ENCODE measurements at regions not wholly inside any gene's neighbourhood (a gene's known extent, or its start where the extent isn't known, plus 50 kb on each side); places are given as distances from the start of the nearest gene placed in this dataset.

DNA sequence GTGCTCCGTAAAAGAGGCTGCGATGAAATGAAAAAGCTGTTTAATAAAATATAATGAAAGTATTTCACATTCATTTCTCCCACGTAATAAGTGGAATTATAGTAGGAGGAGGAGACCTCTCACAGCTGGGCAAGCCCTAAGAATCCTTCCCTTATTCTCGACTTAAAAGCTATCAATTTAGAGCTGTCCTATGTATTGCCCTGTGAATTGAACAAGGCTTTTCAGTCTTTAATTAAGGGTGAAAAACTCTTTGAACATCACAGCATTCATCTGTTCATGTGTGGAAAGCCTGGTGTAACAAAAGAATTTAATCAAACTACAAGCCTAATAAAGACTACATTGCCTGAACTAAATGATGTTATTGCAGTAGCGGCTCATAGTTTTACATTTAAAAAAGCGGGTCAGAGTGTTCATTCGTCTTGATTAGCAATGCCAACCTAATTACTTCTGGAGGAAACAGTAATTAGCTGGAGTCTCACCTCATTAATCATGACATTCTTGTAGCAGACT, 142.0 kb downstream of the ETNK1 start:
- ChIA-PET POLR2A (no interaction called here), CTCF (no interaction called here)
- H3K9me3 Mint-ChIP-seq, result no peaks in the 10 kb centered on the region
- H3K27ac Mint-ChIP-seq, result no peak overlapping the region
- DNase-seq (ENCODE audit: low spot score) (no peak), ATAC-seq (no peak)
- H3K4me1 Mint-ChIP-seq, result peaks cover 11% of the 10 kb centered on the region
- no peak overlapping the region for H3K4me3 Mint-ChIP-seq
- TF ChIP-seq, protein P1, sequence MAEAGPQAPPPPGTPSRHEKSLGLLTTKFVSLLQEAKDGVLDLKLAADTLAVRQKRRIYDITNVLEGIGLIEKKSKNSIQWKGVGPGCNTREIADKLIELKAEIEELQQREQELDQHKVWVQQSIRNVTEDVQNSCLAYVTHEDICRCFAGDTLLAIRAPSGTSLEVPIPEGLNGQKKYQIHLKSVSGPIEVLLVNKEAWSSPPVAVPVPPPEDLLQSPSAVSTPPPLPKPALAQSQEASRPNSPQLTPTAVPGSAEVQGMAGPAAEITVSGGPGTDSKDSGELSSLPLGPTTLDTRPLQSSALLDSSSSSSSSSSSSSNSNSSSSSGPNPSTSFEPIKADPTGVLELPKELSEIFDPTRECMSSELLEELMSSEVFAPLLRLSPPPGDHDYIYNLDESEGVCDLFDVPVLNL (CRISPR knock-in tag; IDR thresholded peaks at IDR 0.05; ENCODE audit: borderline replicate concordance, low read depth), result no peak
- no peak for TF ChIP-seq ZBTB21 (CRISPR knock-in tag; IDR thresholded peaks at IDR 0.05; ENCODE audit: borderline replicate concordance)
- TF ChIP-seq, protein P2, sequence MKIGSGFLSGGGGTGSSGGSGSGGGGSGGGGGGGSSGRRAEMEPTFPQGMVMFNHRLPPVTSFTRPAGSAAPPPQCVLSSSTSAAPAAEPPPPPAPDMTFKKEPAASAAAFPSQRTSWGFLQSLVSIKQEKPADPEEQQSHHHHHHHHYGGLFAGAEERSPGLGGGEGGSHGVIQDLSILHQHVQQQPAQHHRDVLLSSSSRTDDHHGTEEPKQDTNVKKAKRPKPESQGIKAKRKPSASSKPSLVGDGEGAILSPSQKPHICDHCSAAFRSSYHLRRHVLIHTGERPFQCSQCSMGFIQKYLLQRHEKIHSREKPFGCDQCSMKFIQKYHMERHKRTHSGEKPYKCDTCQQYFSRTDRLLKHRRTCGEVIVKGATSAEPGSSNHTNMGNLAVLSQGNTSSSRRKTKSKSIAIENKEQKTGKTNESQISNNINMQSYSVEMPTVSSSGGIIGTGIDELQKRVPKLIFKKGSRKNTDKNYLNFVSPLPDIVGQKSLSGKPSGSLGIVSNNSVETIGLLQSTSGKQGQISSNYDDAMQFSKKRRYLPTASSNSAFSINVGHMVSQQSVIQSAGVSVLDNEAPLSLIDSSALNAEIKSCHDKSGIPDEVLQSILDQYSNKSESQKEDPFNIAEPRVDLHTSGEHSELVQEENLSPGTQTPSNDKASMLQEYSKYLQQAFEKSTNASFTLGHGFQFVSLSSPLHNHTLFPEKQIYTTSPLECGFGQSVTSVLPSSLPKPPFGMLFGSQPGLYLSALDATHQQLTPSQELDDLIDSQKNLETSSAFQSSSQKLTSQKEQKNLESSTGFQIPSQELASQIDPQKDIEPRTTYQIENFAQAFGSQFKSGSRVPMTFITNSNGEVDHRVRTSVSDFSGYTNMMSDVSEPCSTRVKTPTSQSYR (CRISPR knock-in tag; IDR thresholded peaks at IDR 0.05), result no peak
- TF ChIP-seq RORB (CRISPR knock-in tag; IDR thresholded peaks at IDR 0.05), result no peak
- TF ChIP-seq NR3C1 (CRISPR knock-in tag; conservative IDR thresholded peaks at IDR 0.05; ENCODE audit: low read depth), result no peak
- TF ChIP-seq, protein P3, sequence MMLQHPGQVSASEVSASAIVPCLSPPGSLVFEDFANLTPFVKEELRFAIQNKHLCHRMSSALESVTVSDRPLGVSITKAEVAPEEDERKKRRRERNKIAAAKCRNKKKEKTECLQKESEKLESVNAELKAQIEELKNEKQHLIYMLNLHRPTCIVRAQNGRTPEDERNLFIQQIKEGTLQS (CRISPR knock-in tag; conservative IDR thresholded peaks at IDR 0.05), result no peak
- no peak for TF ChIP-seq ZNF121 (CRISPR knock-in tag; IDR thresholded peaks at IDR 0.05)
- no peaks in the 10 kb centered on the region for H3K36me3 Mint-ChIP-seq
- H3K27me3 Mint-ChIP-seq (ENCODE audit: low read depth), result no peaks in the 10 kb centered on the region

DNA sequence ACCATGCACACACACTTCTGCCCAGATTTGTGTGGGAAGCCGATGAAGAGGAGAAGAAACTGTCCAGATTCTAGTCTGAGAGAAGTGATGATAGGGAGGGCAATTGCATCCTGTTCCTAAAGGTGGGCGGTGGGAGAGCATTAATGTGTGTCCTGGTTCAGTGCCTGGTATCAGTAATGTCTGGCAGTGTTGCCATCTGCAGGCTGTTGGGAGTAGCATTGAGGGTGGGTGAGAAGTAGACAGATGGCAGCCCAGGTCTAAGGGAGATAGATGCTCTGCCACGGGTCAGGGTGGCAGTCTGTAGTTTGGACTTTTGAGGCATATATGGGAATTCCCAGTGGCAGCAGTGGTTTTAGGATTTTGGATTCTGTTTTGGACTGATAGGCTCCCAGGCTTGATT, 156.4 kb downstream of the ETNK1 start:
- H3K4me1 Mint-ChIP-seq, result no peaks in the 10 kb centered on the region
- DNase-seq (ENCODE audit: low spot score) (no peak), ATAC-seq (no peak)
- peaks cover 28% of the 10 kb centered on the region for H3K9me3 Mint-ChIP-seq
- H3K27ac Mint-ChIP-seq, result no peak overlapping the region
- no peaks in the 10 kb centered on the region; the same call in 1 of the 2 replicates for H3K27me3 Mint-ChIP-seq (ENCODE audit: low read depth)
- peaks cover 10% of the 10 kb centered on the region for H3K36me3 Mint-ChIP-seq
- CTCF ChIA-PET, result no interaction called here
- H3K4me3 Mint-ChIP-seq, result no peak overlapping the region
- POLR2A ChIA-PET, result no interaction called here
- TF ChIP-seq OVOL2 (CRISPR knock-in tag; IDR thresholded peaks at IDR 0.05; ENCODE audit: borderline replicate concordance) (no peak), NFE2L1 (CRISPR knock-in tag; IDR thresholded peaks at IDR 0.05) (no peak), MXD4 (CRISPR knock-in tag; IDR thresholded peaks at IDR 0.05; ENCODE audit: borderline replicate concordance) (no peak), GRHL2 (CRISPR knock-in tag; IDR thresholded peaks at IDR 0.05; ENCODE audit: insufficient replicate concordance, severe bottlenecking) (no peak), ZNF232 (CRISPR knock-in tag; IDR thresholded peaks at IDR 0.05) (no peak), CBFB (CRISPR knock-in tag; IDR thresholded peaks at IDR 0.05; ENCODE audit: low read depth) (no peak)
- TF ChIP-seq, protein P4, sequence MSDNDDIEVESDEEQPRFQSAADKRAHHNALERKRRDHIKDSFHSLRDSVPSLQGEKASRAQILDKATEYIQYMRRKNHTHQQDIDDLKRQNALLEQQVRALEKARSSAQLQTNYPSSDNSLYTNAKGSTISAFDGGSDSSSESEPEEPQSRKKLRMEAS (CRISPR knock-in tag; IDR thresholded peaks at IDR 0.05), result no peak
- TF ChIP-seq, protein P5, sequence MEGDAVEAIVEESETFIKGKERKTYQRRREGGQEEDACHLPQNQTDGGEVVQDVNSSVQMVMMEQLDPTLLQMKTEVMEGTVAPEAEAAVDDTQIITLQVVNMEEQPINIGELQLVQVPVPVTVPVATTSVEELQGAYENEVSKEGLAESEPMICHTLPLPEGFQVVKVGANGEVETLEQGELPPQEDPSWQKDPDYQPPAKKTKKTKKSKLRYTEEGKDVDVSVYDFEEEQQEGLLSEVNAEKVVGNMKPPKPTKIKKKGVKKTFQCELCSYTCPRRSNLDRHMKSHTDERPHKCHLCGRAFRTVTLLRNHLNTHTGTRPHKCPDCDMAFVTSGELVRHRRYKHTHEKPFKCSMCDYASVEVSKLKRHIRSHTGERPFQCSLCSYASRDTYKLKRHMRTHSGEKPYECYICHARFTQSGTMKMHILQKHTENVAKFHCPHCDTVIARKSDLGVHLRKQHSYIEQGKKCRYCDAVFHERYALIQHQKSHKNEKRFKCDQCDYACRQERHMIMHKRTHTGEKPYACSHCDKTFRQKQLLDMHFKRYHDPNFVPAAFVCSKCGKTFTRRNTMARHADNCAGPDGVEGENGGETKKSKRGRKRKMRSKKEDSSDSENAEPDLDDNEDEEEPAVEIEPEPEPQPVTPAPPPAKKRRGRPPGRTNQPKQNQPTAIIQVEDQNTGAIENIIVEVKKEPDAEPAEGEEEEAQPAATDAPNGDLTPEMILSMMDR (IDR thresholded peaks at IDR 0.05), result no peak
- TF ChIP-seq, protein P6, sequence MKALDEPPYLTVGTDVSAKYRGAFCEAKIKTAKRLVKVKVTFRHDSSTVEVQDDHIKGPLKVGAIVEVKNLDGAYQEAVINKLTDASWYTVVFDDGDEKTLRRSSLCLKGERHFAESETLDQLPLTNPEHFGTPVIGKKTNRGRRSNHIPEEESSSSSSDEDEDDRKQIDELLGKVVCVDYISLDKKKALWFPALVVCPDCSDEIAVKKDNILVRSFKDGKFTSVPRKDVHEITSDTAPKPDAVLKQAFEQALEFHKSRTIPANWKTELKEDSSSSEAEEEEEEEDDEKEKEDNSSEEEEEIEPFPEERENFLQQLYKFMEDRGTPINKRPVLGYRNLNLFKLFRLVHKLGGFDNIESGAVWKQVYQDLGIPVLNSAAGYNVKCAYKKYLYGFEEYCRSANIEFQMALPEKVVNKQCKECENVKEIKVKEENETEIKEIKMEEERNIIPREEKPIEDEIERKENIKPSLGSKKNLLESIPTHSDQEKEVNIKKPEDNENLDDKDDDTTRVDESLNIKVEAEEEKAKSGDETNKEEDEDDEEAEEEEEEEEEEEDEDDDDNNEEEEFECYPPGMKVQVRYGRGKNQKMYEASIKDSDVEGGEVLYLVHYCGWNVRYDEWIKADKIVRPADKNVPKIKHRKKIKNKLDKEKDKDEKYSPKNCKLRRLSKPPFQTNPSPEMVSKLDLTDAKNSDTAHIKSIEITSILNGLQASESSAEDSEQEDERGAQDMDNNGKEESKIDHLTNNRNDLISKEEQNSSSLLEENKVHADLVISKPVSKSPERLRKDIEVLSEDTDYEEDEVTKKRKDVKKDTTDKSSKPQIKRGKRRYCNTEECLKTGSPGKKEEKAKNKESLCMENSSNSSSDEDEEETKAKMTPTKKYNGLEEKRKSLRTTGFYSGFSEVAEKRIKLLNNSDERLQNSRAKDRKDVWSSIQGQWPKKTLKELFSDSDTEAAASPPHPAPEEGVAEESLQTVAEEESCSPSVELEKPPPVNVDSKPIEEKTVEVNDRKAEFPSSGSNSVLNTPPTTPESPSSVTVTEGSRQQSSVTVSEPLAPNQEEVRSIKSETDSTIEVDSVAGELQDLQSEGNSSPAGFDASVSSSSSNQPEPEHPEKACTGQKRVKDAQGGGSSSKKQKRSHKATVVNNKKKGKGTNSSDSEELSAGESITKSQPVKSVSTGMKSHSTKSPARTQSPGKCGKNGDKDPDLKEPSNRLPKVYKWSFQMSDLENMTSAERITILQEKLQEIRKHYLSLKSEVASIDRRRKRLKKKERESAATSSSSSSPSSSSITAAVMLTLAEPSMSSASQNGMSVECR (CRISPR knock-in tag; IDR thresholded peaks at IDR 0.05; ENCODE audit: borderline replicate concordance), result no peak
- TF ChIP-seq, protein P7, sequence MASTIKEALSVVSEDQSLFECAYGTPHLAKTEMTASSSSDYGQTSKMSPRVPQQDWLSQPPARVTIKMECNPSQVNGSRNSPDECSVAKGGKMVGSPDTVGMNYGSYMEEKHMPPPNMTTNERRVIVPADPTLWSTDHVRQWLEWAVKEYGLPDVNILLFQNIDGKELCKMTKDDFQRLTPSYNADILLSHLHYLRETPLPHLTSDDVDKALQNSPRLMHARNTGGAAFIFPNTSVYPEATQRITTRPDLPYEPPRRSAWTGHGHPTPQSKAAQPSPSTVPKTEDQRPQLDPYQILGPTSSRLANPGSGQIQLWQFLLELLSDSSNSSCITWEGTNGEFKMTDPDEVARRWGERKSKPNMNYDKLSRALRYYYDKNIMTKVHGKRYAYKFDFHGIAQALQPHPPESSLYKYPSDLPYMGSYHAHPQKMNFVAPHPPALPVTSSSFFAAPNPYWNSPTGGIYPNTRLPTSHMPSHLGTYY (CRISPR knock-in tag; IDR thresholded peaks at IDR 0.05), result no peak
- TF ChIP-seq, protein P2 (CRISPR knock-in tag; IDR thresholded peaks at IDR 0.05), result no peak
